ENCODE measurements at regions not wholly inside any gene's neighbourhood (a gene's known extent, or its start where the extent isn't known, plus 50 kb on each side); places are given as distances from the start of the nearest gene placed in this dataset.

DNA sequence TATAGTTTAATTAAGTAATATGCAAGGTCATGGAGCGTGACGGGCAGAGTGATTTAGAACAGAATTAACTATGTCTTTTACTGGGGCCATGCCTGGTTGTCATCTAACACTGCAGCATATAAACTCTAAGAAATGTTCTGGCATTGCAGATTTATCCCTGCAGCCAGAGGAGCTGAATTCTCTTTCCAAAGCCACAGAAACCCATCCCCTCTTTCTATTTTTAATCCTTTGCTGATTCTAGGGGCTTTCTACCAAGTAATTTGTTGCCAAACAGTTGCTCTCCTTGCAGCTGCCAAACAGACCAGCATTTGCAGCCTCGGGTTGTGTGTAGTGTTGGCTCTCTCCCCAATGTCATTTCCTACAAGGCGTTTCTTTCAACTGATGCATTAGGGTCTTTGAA lies 243.2 kb upstream of the MON1B start:
- Histone ChIP-seq H3K9me3 (ENCODE audit: insufficient read depth, low read depth, low read length) (no peaks in the 10 kb centered on the region), H3K4me1 (ENCODE audit: insufficient read depth, low read length) (peaks cover 13% of the 10 kb centered on the region; the same call in 1 of the 2 replicates), H3K27me3 (ENCODE audit: insufficient read depth, low read length) (no peaks in the 10 kb centered on the region), H3K4me3 (ENCODE audit: low read length) (no peak overlapping the region), H3K27ac (ENCODE audit: low read depth, low read length) (no peak overlapping the region), H3K36me3 (ENCODE audit: insufficient read depth, low read length) (no peaks in the 10 kb centered on the region), H3K9ac (ENCODE audit: low read depth, low read length) (no peak overlapping the region)
- 95% methylated on average over 4 of the region's 4 CpGs for WGBS

DNA sequence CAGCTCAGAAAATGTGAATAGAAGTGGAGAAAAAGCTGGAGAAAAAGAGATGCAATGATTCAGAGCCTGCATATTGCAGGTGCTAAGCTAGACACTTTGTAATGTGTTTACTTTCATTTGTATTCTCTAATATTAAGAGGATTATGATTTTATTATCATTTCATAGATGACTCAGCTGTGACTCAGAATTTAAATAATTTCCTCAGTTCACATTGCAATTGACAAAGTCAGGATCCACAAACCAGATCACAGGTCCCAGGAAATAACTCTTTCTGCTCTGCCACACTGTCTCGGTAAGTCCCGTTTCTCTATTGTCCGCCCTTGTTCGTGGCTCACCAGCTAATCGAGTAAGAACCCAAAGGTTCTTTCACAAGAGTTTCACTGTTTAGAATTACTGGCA lies 235.4 kb upstream of the MON1B start:
- no peaks in the 10 kb centered on the region for H3K27me3 ChIP-seq (ENCODE audit: insufficient read depth, low read length)
- 72% methylated on average over 5 of the region's 5 CpGs for WGBS
- no peaks in the 10 kb centered on the region for H3K9me3 ChIP-seq (ENCODE audit: insufficient read depth, low read depth, low read length)
- H3K4me1 ChIP-seq (ENCODE audit: insufficient read depth, low read length) = no peaks in the 10 kb centered on the region
- no peak overlapping the region for H3K4me3 ChIP-seq (ENCODE audit: low read length)
- H3K27ac ChIP-seq (ENCODE audit: low read depth, low read length) = no peak overlapping the region
- H3K36me3 ChIP-seq (ENCODE audit: insufficient read depth, low read length) = no peaks in the 10 kb centered on the region
- H3K9ac ChIP-seq (ENCODE audit: low read depth, low read length) = no peak overlapping the region

DNA sequence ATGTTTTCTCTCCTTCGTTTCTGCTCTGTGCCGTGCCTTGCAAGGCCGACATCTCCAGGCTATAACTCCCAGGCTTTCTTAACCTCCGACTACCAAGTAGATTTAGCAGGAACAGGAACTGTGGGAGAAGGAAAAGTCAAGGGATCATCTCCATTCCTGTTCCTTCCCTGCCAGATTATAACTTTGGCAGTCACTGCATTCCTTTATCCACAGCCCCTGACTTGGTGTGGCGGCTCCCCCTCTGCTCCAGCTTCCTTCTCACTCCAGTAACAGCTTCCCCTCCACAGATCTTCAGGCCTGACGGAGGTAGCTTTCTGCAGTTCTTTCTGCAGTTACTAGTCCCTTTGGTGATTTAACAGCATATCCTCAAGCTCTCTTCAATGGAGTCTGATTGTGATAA lies 234.6 kb upstream of the MON1B start:
- H3K27ac ChIP-seq (ENCODE audit: low read depth, low read length) = no peak overlapping the region
- no peaks in the 10 kb centered on the region for H3K27me3 ChIP-seq (ENCODE audit: insufficient read depth, low read length)
- WGBS = 90% methylated on average over 6 of the region's 6 CpGs
- no peaks in the 10 kb centered on the region for H3K36me3 ChIP-seq (ENCODE audit: insufficient read depth, low read length)
- no peaks in the 10 kb centered on the region for H3K4me1 ChIP-seq (ENCODE audit: insufficient read depth, low read length)
- H3K9ac ChIP-seq (ENCODE audit: low read depth, low read length) = no peak overlapping the region
- H3K4me3 ChIP-seq (ENCODE audit: low read length) = no peak overlapping the region
- no peaks in the 10 kb centered on the region for H3K9me3 ChIP-seq (ENCODE audit: insufficient read depth, low read depth, low read length)

DNA sequence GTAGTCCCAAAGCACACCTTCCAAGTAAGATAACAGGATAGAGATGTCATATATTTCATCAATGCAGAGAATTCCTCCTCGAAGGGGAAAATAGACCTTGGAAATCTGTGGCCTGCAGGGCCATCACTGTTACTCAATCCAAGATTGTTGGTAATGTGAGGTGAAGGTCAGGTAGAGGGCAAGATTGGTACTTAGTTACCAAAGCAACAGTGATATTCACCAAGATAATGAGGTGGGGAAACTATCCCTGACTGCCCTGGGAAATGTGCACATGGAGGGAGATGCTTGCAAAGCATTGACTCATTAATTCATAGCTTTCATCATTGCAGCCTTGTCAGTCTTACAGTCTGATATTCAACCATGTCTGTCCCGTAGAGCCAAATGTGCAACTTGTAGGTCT lies 234.1 kb upstream of the MON1B start:
- WGBS = 74% methylated on average over 2 of the region's 2 CpGs
- no peaks in the 10 kb centered on the region for H3K9me3 ChIP-seq (ENCODE audit: insufficient read depth, low read depth, low read length)
- no peak overlapping the region for H3K9ac ChIP-seq (ENCODE audit: low read depth, low read length)
- no peaks in the 10 kb centered on the region for H3K36me3 ChIP-seq (ENCODE audit: insufficient read depth, low read length)
- no peak overlapping the region for H3K27ac ChIP-seq (ENCODE audit: low read depth, low read length)
- H3K4me1 ChIP-seq (ENCODE audit: insufficient read depth, low read length) = no peaks in the 10 kb centered on the region
- no peak overlapping the region for H3K4me3 ChIP-seq (ENCODE audit: low read length)
- H3K27me3 ChIP-seq (ENCODE audit: insufficient read depth, low read length) = no peaks in the 10 kb centered on the region

DNA sequence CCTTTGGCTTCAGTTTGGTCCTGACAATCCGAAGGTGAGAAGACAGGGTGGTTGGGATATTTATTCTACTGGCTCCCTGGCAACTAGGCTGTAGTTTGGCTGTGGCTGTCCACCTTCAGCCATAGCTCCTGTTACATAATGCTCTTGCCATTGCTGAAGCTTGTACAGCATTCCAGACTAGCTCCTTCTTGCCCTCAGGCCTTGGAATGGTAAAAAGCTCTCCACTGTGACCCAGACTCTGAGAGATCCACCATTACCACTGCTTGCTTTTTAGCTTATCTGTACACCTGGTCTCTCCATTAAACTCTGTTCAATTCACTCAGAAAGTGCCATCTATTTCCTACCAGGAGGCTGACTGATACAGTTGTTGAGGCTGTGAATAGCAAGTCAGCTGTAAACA lies 231.8 kb upstream of the MON1B start:
- Histone ChIP-seq H3K27ac (ENCODE audit: low read depth, low read length) (no peak overlapping the region), H3K27me3 (ENCODE audit: insufficient read depth, low read length) (no peaks in the 10 kb centered on the region), H3K4me1 (ENCODE audit: insufficient read depth, low read length) (no peaks in the 10 kb centered on the region), H3K36me3 (ENCODE audit: insufficient read depth, low read length) (no peaks in the 10 kb centered on the region), H3K4me3 (ENCODE audit: low read length) (no peak overlapping the region), H3K9me3 (ENCODE audit: insufficient read depth, low read depth, low read length) (no peaks in the 10 kb centered on the region), H3K9ac (ENCODE audit: low read depth, low read length) (no peak overlapping the region)
- 83% methylated on average over 1 of the region's 1 CpG for WGBS

DNA sequence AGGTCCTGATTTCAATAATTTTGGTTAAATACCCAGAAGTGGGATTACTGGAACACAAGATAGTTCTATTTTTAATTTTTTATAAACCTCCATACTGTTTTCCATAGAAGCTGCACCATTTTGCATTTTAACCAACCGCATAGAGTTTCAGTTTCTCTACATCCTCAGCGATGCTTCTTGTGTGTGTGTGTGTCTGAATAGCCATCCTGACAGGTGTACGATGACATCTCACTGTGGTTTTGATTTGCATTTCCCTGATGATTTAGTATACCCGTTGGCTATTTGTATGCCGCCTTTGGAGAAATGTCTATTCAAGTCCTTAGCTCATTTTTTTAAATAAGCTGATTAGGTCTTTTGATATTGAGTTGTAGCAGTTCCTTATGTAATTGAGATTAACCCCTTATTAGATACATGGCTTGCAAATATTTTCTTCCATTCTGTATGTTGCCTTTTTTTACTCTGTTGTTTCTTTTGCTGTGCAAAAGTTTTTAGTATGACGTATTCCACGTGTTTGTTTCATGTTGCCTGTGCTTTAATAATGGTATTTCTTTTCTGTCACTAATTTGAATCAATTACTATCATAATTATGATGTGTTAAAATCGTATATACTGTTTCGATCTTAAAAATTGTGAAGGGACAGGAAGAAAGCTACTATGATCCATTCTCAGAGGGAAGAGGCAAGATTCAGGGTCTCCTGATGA lies 227.2 kb upstream of the MON1B start:
- WGBS = 97% methylated on average over 7 of the region's 9 CpGs
- Histone ChIP-seq H3K27ac (ENCODE audit: low read depth, low read length) (no peak overlapping the region), H3K4me1 (ENCODE audit: insufficient read depth, low read length) (no peaks in the 10 kb centered on the region)

DNA sequence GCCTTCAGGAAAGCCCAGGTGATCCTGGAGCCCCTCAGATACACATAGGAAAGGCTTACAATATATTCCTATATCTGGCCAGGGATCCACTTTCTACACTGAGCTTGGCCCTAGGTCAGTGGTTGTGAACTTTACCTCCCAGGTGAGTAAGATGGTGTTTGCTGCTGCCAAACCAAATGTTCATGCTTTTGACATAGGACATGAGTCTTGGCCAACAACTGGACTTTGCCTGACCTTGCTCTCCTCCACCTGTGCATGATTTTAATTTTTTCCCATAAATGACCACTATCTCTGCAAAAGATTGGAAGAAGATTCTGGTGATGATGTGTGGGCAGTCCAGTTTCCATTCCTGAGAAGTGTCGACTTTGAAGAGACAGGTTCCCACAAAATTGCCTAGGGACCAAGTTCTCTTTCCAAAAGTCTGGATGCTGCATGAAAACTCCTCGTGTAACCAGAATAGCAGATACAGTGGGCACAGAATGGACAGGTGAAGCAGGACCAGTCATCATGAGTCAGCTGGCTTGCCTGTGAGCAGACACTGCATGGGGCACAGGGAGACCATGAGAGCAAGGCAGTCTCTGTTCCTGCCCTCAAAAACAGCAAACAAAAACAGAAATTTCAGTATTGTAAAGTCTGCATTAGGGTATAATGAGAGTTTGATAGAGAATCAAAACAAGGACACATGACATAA lies 226.4 kb upstream of the MON1B start:
- Histone ChIP-seq H3K27me3 (ENCODE audit: insufficient read depth, low read length) (no peaks in the 10 kb centered on the region), H3K27ac (ENCODE audit: low read depth, low read length) (no peak overlapping the region), H3K9me3 (ENCODE audit: insufficient read depth, low read depth, low read length) (no peaks in the 10 kb centered on the region), H3K4me3 (ENCODE audit: low read length) (no peak overlapping the region), H3K36me3 (ENCODE audit: insufficient read depth, low read length) (no peaks in the 10 kb centered on the region), H3K4me1 (ENCODE audit: insufficient read depth, low read length) (no peaks in the 10 kb centered on the region), H3K9ac (ENCODE audit: low read depth, low read length) (no peak overlapping the region)
- 93% methylated on average over 2 of the region's 2 CpGs for WGBS

More for the DNA sequence above, 227.2 kb upstream of the MON1B start:
- Histone ChIP-seq H3K9me3 (ENCODE audit: insufficient read depth, low read depth, low read length) (no peaks in the 10 kb centered on the region), H3K27me3 (ENCODE audit: insufficient read depth, low read length) (no peaks in the 10 kb centered on the region), H3K36me3 (ENCODE audit: insufficient read depth, low read length) (no peaks in the 10 kb centered on the region), H3K4me3 (ENCODE audit: low read length) (no peak overlapping the region), H3K9ac (ENCODE audit: low read depth, low read length) (no peak overlapping the region)

DNA sequence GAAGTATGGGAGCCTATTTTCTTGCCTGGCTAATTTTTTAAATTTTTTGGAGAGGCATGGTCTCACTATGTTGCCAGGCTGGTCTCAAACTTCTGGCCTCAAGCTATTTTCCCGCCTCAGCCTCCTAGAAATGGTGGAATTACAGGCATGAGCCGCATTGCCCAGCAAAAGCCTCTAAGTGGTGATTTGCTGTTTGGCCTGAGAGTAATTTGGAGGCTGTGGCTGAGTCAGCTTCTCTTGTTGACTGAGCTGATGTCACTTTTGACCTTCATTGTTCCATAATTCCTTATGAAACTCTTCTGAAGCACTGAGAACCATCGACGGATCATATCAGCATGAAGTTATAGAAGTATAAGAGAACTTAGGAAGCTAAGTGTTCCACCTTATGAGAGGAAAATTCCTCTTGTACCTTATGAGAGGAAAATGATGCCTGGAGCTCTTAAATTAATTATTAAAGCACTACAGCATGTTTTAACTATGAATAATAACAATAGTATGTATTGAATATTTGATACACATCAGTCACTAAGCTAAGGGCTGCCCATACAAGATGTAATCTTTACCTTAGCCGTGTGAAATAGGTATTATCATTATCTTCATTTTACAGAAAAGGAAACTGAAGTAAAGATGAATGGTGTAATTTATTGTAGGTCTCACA lies 220.8 kb upstream of the MON1B start:
- Histone ChIP-seq H3K27ac (ENCODE audit: low read depth, low read length) (no peak overlapping the region), H3K9me3 (ENCODE audit: insufficient read depth, low read depth, low read length) (no peaks in the 10 kb centered on the region), H3K27me3 (ENCODE audit: insufficient read depth, low read length) (no peaks in the 10 kb centered on the region), H3K4me3 (ENCODE audit: low read length) (no peak overlapping the region), H3K4me1 (ENCODE audit: insufficient read depth, low read length) (no peaks in the 10 kb centered on the region), H3K9ac (ENCODE audit: low read depth, low read length) (no peak overlapping the region), H3K36me3 (ENCODE audit: insufficient read depth, low read length) (no peaks in the 10 kb centered on the region)
- WGBS = 91% methylated on average over 4 of the region's 5 CpGs

DNA sequence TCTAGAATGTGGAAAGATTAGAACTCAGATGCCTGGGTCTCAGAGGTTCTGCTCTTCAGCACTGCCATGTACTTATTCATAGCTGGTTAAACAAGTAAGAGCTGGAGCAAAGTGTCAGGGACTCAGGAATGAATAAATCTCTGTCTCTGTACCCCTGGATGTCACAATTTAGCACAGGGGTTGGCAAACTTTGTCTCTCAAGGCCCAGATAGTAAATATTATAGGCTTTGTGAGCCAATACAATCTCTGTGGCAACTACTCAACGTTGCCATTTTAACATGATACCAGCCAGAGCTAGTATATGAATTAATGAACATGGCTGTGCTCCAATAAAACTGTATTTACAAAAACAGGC lies 220.3 kb upstream of the MON1B start:
- Histone ChIP-seq H3K4me3 (ENCODE audit: low read length) (no peak overlapping the region), H3K27me3 (ENCODE audit: insufficient read depth, low read length) (no peaks in the 10 kb centered on the region), H3K9ac (ENCODE audit: low read depth, low read length) (no peak overlapping the region), H3K9me3 (ENCODE audit: insufficient read depth, low read depth, low read length) (no peaks in the 10 kb centered on the region), H3K36me3 (ENCODE audit: insufficient read depth, low read length) (no peaks in the 10 kb centered on the region), H3K27ac (ENCODE audit: low read depth, low read length) (no peak overlapping the region), H3K4me1 (ENCODE audit: insufficient read depth, low read length) (no peaks in the 10 kb centered on the region)
- WGBS = 92% methylated on average over 1 of the region's 1 CpG

DNA sequence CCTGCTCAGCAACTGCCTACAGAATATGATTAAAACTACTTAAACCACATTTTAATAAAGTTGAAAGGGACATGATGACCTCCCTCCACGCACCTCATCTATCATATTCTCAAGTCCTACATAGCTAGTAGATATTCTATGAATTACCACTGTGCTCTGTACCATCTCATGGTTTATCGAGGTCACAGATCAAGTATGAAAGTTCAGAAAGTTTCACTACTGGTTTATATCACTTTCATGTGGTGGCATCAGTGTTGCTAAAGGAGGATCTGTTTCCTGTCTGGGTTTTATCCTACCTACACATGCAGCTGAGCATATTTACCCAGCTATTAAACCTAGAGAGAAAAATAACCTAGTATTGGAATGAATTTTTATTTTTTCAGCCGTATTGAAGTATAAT lies 214.9 kb upstream of the MON1B start:
- no peak overlapping the region for H3K27ac ChIP-seq (ENCODE audit: low read depth, low read length)
- no peaks in the 10 kb centered on the region for H3K4me1 ChIP-seq (ENCODE audit: insufficient read depth, low read length)
- H3K4me3 ChIP-seq (ENCODE audit: low read length) = no peak overlapping the region
- no peak overlapping the region for H3K9ac ChIP-seq (ENCODE audit: low read depth, low read length)
- H3K27me3 ChIP-seq (ENCODE audit: insufficient read depth, low read length) = no peaks in the 10 kb centered on the region
- H3K36me3 ChIP-seq (ENCODE audit: insufficient read depth, low read length) = no peaks in the 10 kb centered on the region
- WGBS = 98% methylated on average over 3 of the region's 3 CpGs
- H3K9me3 ChIP-seq (ENCODE audit: insufficient read depth, low read depth, low read length) = no peaks in the 10 kb centered on the region

DNA sequence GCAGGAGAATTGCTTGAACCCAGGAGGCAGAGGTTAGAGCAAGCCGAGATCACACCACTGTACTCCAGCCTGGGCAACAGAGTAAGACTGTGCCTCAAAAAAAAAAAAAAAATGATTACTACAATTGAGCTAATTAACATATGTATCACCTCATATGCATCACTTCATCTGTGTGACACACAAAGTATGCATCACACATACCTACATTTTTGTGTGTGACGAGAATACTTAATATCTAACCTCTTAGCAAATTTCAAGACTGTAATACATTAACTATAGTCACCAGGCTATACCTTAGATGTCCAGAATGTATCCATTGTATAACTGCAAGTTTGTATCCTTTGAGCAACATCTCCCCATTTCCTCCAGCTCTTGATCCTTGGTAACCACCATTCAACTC lies 214.2 kb upstream of the MON1B start:
- Histone ChIP-seq H3K4me1 (ENCODE audit: insufficient read depth, low read length) (no peaks in the 10 kb centered on the region), H3K9me3 (ENCODE audit: insufficient read depth, low read depth, low read length) (no peaks in the 10 kb centered on the region), H3K36me3 (ENCODE audit: insufficient read depth, low read length) (no peaks in the 10 kb centered on the region), H3K27me3 (ENCODE audit: insufficient read depth, low read length) (no peaks in the 10 kb centered on the region), H3K9ac (ENCODE audit: low read depth, low read length) (no peak overlapping the region), H3K4me3 (ENCODE audit: low read length) (no peak overlapping the region), H3K27ac (ENCODE audit: low read depth, low read length) (no peak overlapping the region)
- WGBS = 98% methylated on average over 2 of the region's 2 CpGs
